ENCODE measurements at regions not wholly inside any gene's neighbourhood (a gene's known extent, or its start where the extent isn't known, plus 50 kb on each side); places are given as distances from the start of the nearest gene placed in this dataset.

- TF ChIP-seq, protein P1, sequence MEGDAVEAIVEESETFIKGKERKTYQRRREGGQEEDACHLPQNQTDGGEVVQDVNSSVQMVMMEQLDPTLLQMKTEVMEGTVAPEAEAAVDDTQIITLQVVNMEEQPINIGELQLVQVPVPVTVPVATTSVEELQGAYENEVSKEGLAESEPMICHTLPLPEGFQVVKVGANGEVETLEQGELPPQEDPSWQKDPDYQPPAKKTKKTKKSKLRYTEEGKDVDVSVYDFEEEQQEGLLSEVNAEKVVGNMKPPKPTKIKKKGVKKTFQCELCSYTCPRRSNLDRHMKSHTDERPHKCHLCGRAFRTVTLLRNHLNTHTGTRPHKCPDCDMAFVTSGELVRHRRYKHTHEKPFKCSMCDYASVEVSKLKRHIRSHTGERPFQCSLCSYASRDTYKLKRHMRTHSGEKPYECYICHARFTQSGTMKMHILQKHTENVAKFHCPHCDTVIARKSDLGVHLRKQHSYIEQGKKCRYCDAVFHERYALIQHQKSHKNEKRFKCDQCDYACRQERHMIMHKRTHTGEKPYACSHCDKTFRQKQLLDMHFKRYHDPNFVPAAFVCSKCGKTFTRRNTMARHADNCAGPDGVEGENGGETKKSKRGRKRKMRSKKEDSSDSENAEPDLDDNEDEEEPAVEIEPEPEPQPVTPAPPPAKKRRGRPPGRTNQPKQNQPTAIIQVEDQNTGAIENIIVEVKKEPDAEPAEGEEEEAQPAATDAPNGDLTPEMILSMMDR (IDR thresholded peaks at IDR 0.05; ENCODE audit: low read depth, low read length): no peak
- DNase-seq (ENCODE audit: extremely low read depth, low read depth): no peak
Observed at GRCh38 chr2:34670482-34670881, 1071.4 kb upstream of the FAM98A start.

- TF ChIP-seq, protein P1 (IDR thresholded peaks at IDR 0.05; ENCODE audit: low read depth, low read length): no peak
- DNase-seq (ENCODE audit: extremely low read depth, low read depth): no peak
Observed at GRCh38 chr2:34666821-34667220, 1067.7 kb upstream of the FAM98A start.

GRCh38 chr2:34664266-34664665, 1065.2 kb upstream of the FAM98A start:
- DNase-seq (ENCODE audit: extremely low read depth, low read depth): no peak
- TF ChIP-seq, protein P1 (IDR thresholded peaks at IDR 0.05; ENCODE audit: low read depth, low read length): no peak

- DNase-seq (ENCODE audit: extremely low read depth, low read depth): no peak
- TF ChIP-seq, protein P1 (IDR thresholded peaks at IDR 0.05; ENCODE audit: low read depth, low read length): no peak
Observed at GRCh38 chr2:34663314-34663713, 1064.2 kb upstream of the FAM98A start.

DNA sequence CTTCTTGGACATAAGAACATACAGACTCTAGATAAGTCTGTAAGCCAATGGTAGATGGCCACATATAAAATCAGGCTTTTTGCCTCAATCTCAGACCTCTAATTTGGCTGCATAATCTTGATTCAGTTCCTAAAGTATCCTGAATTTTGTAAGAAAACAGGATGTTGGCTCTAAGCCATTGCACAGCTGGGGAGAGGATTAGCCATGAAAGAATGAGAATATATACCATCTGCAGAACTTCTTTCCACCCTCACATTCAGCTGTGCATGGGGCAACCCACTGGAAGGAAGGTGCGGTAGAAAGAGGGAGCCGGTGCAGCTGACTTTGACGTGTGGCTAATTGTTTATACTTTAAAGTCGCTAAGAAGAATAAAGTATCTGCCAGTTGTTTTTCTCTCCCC, 1061.6 kb upstream of the FAM98A start:
- no peak for DNase-seq (ENCODE audit: extremely low read depth, low read depth)
- TF ChIP-seq, protein P1 (IDR thresholded peaks at IDR 0.05; ENCODE audit: low read depth, low read length): no peak

DNA sequence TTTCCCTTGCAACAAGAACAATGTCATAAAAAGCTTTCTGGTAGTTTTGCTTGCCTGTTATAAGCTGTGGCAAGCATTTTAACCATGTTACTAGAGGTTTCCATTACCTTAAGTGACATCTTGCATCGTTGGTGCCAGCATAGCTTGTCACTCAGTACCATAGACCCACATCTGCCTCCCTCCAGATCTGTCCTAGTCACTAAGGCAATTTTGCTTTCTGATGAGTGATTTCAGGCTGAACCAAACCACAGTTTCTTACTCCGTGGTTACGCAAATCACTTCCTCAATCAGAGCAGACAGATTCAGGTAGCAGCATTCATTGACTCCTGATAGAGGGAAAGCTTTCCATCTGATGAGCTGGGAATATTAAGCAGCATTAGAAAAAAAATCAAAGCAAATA, 1057.5 kb upstream of the FAM98A start:
- no peak for DNase-seq (ENCODE audit: extremely low read depth, low read depth)
- TF ChIP-seq, protein P1 (IDR thresholded peaks at IDR 0.05; ENCODE audit: low read depth, low read length): no peak

GRCh38 chr2:34652636-34653035, 1053.5 kb upstream of the FAM98A start:
- TF ChIP-seq, protein P1 (IDR thresholded peaks at IDR 0.05; ENCODE audit: low read depth, low read length): no peak
- no peak for DNase-seq (ENCODE audit: extremely low read depth, low read depth)
